C4-2B (cell line): ENCODE measurements at regions not wholly inside any gene's neighbourhood (a gene's known extent, or its start where the extent isn't known, plus 50 kb on each side); places are given as distances from the start of the nearest gene placed in this dataset.

Source experiments
- ZFX ChIP-seq: fragments of 450-650 bp; IDR thresholded peaks from 2 replicates; pipeline ENCODE4 v1.6.1; 2017
- TF ChIP-seq, protein P1 (sequence below): fragments of 450-650 bp; conservative IDR thresholded peaks from 2 replicates; pipeline ENCODE4 v1.5.1; 2017; ENCODE audit warnings: mild to moderate bottlenecking

DNA sequence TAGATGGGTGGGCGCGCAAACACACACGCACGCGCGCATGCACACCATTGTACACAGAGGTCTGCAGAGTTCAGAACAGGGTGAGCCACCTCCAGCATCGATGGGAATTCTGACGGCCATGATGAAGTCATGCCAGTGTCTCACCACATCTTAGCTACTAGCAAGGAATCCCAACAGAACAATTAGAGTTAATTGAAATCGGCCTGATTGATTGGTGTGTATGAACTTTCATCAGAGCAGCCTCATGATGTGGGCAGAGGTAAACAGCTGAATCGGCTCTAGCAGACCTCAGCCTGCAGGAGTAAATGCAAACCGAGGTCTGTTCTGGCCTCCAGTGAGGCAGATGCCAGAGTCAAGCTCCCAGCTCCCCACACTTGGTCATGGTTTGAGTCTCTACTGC lies 200.6 kb downstream of the CBLN1 start:
- TF ChIP-seq, protein P1, sequence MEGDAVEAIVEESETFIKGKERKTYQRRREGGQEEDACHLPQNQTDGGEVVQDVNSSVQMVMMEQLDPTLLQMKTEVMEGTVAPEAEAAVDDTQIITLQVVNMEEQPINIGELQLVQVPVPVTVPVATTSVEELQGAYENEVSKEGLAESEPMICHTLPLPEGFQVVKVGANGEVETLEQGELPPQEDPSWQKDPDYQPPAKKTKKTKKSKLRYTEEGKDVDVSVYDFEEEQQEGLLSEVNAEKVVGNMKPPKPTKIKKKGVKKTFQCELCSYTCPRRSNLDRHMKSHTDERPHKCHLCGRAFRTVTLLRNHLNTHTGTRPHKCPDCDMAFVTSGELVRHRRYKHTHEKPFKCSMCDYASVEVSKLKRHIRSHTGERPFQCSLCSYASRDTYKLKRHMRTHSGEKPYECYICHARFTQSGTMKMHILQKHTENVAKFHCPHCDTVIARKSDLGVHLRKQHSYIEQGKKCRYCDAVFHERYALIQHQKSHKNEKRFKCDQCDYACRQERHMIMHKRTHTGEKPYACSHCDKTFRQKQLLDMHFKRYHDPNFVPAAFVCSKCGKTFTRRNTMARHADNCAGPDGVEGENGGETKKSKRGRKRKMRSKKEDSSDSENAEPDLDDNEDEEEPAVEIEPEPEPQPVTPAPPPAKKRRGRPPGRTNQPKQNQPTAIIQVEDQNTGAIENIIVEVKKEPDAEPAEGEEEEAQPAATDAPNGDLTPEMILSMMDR, result no peak
- TF ChIP-seq ZFX, result no peak
